AG04449 (cell line): ENCODE measurements at regions not wholly inside any gene's neighbourhood (a gene's known extent, or its start where the extent isn't known, plus 50 kb on each side); places are given as distances from the start of the nearest gene placed in this dataset.
"Not testable (repeated sequence)": the region's sequence is repeated elsewhere in the genome, so short reads cannot be mapped to it uniquely, and the experiment has no call there.

Experiments
- CTCF ChIA-PET: fragments of 350-600 bp; formaldehyde crosslinking; extraction: SDS; loops from one replicate; lab custom pipeline; 2021; ENCODE audit warnings: antibody characterized with exemption; lab: Yijun Ruan, JAX
- POLR2A ChIA-PET: fragments of 400-600, 350-600 bp; formaldehyde crosslinking; extraction: SDS; loops from one replicate; lab custom pipeline; 2020; ENCODE audit warnings: antibody characterized with exemption, inconsistent platforms; lab: Yijun Ruan, JAX
- DNase-seq: peaks from one replicate; pipeline ENCODE4 v3.0.0-alpha.2; 2010; ENCODE audit warnings: low read depth, low spot score
- H3K4me3 ChIP-seq: 2 replicates; pipeline ENCODE4 v1.5.1; 2011; ENCODE audit warnings: low read depth, mild to moderate bottlenecking, control low read depth, low read length
- CTCF ChIP-seq: IDR thresholded peaks from one replicate; pipeline ENCODE4 v1.5.1; 2011; ENCODE audit warnings: mild to moderate bottlenecking, moderate library complexity, low read length, control low read depth, inconsistent platforms; ENCODE audit not compliant: insufficient read depth; ENCODE audit errors: missing control alignments

- ChIA-PET POLR2A (interaction anchor here (0.6 kb wide), 1 partner anchor 108 kb away, joined by 3 read pairs; no protein-coding TSS in a partner anchor), CTCF (interaction anchor here (1.4 kb wide), 1 partner anchor 261 kb away, joined by 3 read pairs; no protein-coding TSS in a partner anchor)
- H3K4me3 ChIP-seq, result no peak overlapping the region
- no peak for TF ChIP-seq CTCF
- no peak for DNase-seq
Measured at GRCh38 chr12:105443802-105444652, 113.5 kb downstream of the C12orf75 start.

GRCh38 chr12:105444653-105445102 is 114.2 kb downstream of the C12orf75 start:
- no peak for DNase-seq
- H3K4me3 ChIP-seq, result no peak overlapping the region
- TF ChIP-seq CTCF, result no peak
- ChIA-PET CTCF (interaction anchor here (1.4 kb wide), 1 partner anchor 261 kb away, joined by 3 read pairs; no protein-coding TSS in a partner anchor), POLR2A (no interaction called here)

GRCh38 chr12:105445249-105445648 is 114.8 kb downstream of the C12orf75 start:
- no peak for TF ChIP-seq CTCF
- H3K4me3 ChIP-seq, result no peak overlapping the region
- POLR2A ChIA-PET, result interaction anchor here (0.9 kb wide), 1 partner anchor 40 kb away, joined by 3 read pairs; no protein-coding TSS in a partner anchor
- no peak for DNase-seq
- CTCF ChIA-PET, result interaction anchor here (0.9 to 1.4 kb wide), 2 partner anchors 48 to 260 kb away, joined by 3 read pairs; no protein-coding TSS in a partner anchor

- no peak for DNase-seq
- no peak overlapping the region for H3K4me3 ChIP-seq
- ChIA-PET POLR2A (interaction anchor here (0.9 kb wide), 1 partner anchor 40 kb away, joined by 3 read pairs; no protein-coding TSS in a partner anchor), CTCF (interaction anchor here (0.9 to 1.4 kb wide), 2 partner anchors 47 to 260 kb away, joined by 3 read pairs; no protein-coding TSS in a partner anchor)
- no peak for TF ChIP-seq CTCF
Measured at GRCh38 chr12:105445649-105446048, 115.2 kb downstream of the C12orf75 start.

DNA sequence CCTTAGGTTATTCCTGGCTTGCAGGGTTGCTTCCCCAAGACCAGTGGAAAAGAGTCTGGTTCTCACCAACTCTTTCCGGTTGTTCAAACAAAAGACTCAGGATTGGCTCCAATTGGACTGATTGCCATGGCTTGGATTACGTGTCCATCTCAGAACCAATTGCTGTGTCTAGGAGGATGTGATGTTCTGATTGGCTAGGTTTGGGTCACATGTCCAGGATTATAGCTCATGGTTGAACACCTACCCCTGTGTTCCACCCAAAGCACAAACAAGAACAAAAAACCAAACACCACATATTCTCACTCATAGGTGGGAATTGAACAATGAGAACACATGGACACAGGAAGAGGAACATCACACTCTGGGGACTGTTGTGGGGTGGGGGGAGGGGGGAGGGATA is 116.0 kb downstream of the C12orf75 start:
- DNase-seq, CTCF ChIA-PET, H3K4me3 ChIP-seq, POLR2A ChIA-PET: not testable (repeated sequence)

DNA sequence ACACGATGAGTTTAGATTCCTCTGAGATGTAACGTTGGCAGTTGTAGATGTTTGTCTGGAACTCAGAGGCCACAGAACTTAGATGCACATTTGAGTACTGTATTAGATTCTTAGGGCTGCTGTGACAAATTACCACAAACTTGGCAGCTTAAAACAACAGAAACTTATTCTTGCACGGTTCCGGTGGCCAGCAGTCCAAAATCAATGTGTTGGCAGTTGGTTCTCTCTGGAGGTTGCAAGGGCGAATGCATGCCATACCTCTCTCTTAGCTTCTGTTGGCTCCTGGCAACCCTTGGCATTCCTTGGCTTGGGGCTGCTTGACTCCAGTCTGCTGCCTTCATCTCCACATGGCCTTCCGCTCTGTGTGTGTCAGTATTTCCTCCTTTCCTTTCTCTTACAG is 118.9 kb downstream of the C12orf75 start:
- no peak for DNase-seq
- ChIA-PET POLR2A (no interaction called here), CTCF (interaction anchor here (0.9 to 1.3 kb wide), 3 partner anchors 10 to 46 kb away, joined by 3 to 4 read pairs (median 3); no protein-coding TSS in a partner anchor)
- no peak for TF ChIP-seq CTCF
- H3K4me3 ChIP-seq, result no peak overlapping the region
